ENCODE measurements at regions not wholly inside any gene's neighbourhood (a gene's known extent, or its start where the extent isn't known, plus 50 kb on each side); places are given as distances from the start of the nearest gene placed in this dataset.

GRCh38 chr2:212922701-212923100, 228.7 kb downstream of the IKZF2 start:
- Histone ChIP-seq H3K27ac (ENCODE audit: low read depth, low read length) (no peak overlapping the region), H3K4me2 (ENCODE audit: low read length) (no peak overlapping the region)

GRCh38 chr2:212921711-212922110, 229.7 kb downstream of the IKZF2 start:
- Histone ChIP-seq H4K20me1 (ENCODE audit: insufficient read depth, low read length) (no peaks in the 10 kb centered on the region), H2AFZ (ENCODE audit: low read depth, low read length) (no peak overlapping the region), H3K9ac (ENCODE audit: low read length) (no peak overlapping the region), H3K4me1 (ENCODE audit: insufficient read depth, low read length) (no peaks in the 10 kb centered on the region), H3K27me3 (ENCODE audit: insufficient read depth, low read length) (no peaks in the 10 kb centered on the region), H3K27ac (ENCODE audit: low read depth, low read length) (no peak overlapping the region), H3K9me3 (ENCODE audit: insufficient read depth, low read depth, low read length) (no peaks in the 10 kb centered on the region), H3K36me3 (ENCODE audit: insufficient read depth, low read length) (no peaks in the 10 kb centered on the region), H3K4me2 (ENCODE audit: low read length) (no peak overlapping the region), H3K4me3 (ENCODE audit: insufficient read depth, low read depth, low read length) (no peak overlapping the region), H3K79me2 (ENCODE audit: insufficient read depth, low read length) (no peaks in the 10 kb centered on the region)
- Mint-ChIP-seq H3K9me3 (ENCODE audit: unreplicated experiment) (no peaks in the 10 kb centered on the region), H3K27me3 (ENCODE audit: low read depth, unreplicated experiment) (no peaks in the 10 kb centered on the region), H3K27ac (ENCODE audit: unreplicated experiment) (no peak overlapping the region), H3K36me3 (ENCODE audit: low read depth, unreplicated experiment) (no peaks in the 10 kb centered on the region), H3K4me1 (ENCODE audit: low read depth, unreplicated experiment) (no peaks in the 10 kb centered on the region), H3K4me3 (ENCODE audit: unreplicated experiment) (no peak overlapping the region)
- TF ChIP-seq EZH2 (IDR thresholded peaks at IDR 0.05; ENCODE audit: insufficient read depth, low read length): no peak
- TF ChIP-seq CTCF (IDR thresholded peaks at IDR 0.05; ENCODE audit: insufficient read depth, low read depth, low read length): no peak
- no peak for DNase-seq (ENCODE audit: low read depth)
- FAIRE-seq: no peak

More at GRCh38 chr2:212922701-212923100, 228.7 kb downstream of the IKZF2 start:
- Histone ChIP-seq H4K20me1 (ENCODE audit: insufficient read depth, low read length) (no peaks in the 10 kb centered on the region), H3K9ac (ENCODE audit: low read length) (no peak overlapping the region), H3K9me3 (ENCODE audit: insufficient read depth, low read depth, low read length) (no peaks in the 10 kb centered on the region), H3K36me3 (ENCODE audit: insufficient read depth, low read length) (no peaks in the 10 kb centered on the region), H3K27me3 (ENCODE audit: insufficient read depth, low read length) (no peaks in the 10 kb centered on the region), H2AFZ (ENCODE audit: low read depth, low read length) (no peak overlapping the region), H3K4me3 (ENCODE audit: insufficient read depth, low read depth, low read length) (no peak overlapping the region), H3K4me1 (ENCODE audit: insufficient read depth, low read length) (no peaks in the 10 kb centered on the region), H3K79me2 (ENCODE audit: insufficient read depth, low read length) (no peaks in the 10 kb centered on the region)
- DNase-seq (ENCODE audit: low read depth) (no peak), FAIRE-seq (no peak)
- no peak overlapping the region for H3K4me3 Mint-ChIP-seq (ENCODE audit: unreplicated experiment)
- H3K4me1 Mint-ChIP-seq (ENCODE audit: low read depth, unreplicated experiment): no peaks in the 10 kb centered on the region
- no peaks in the 10 kb centered on the region for H3K27me3 Mint-ChIP-seq (ENCODE audit: low read depth, unreplicated experiment)
- no peaks in the 10 kb centered on the region for H3K9me3 Mint-ChIP-seq (ENCODE audit: unreplicated experiment)
- TF ChIP-seq EZH2 (IDR thresholded peaks at IDR 0.05; ENCODE audit: insufficient read depth, low read length) (no peak), CTCF (IDR thresholded peaks at IDR 0.05; ENCODE audit: insufficient read depth, low read depth, low read length) (no peak)
- H3K36me3 Mint-ChIP-seq (ENCODE audit: low read depth, unreplicated experiment): no peaks in the 10 kb centered on the region
- no peak overlapping the region for H3K27ac Mint-ChIP-seq (ENCODE audit: unreplicated experiment)

- no peak overlapping the region for H3K27ac ChIP-seq (ENCODE audit: low read depth, low read length)
- H3K4me1 ChIP-seq (ENCODE audit: insufficient read depth, low read length): no peaks in the 10 kb centered on the region
- H2AFZ ChIP-seq (ENCODE audit: low read depth, low read length): no peak overlapping the region
- FAIRE-seq (no peak), DNase-seq (ENCODE audit: low read depth) (no peak)
- Mint-ChIP-seq H3K36me3 (ENCODE audit: low read depth, unreplicated experiment) (no peaks in the 10 kb centered on the region), H3K4me3 (ENCODE audit: unreplicated experiment) (no peak overlapping the region), H3K27me3 (ENCODE audit: low read depth, unreplicated experiment) (no peaks in the 10 kb centered on the region), H3K4me1 (ENCODE audit: low read depth, unreplicated experiment) (no peaks in the 10 kb centered on the region), H3K27ac (ENCODE audit: unreplicated experiment) (no peak overlapping the region), H3K9me3 (ENCODE audit: unreplicated experiment) (no peaks in the 10 kb centered on the region)
- H3K9ac ChIP-seq (ENCODE audit: low read length): no peak overlapping the region
- no peaks in the 10 kb centered on the region for H3K9me3 ChIP-seq (ENCODE audit: insufficient read depth, low read depth, low read length)
- H3K27me3 ChIP-seq (ENCODE audit: insufficient read depth, low read length): no peaks in the 10 kb centered on the region
- no peaks in the 10 kb centered on the region for H3K79me2 ChIP-seq (ENCODE audit: insufficient read depth, low read length)
- no peaks in the 10 kb centered on the region for H3K36me3 ChIP-seq (ENCODE audit: insufficient read depth, low read length)
- H3K4me3 ChIP-seq (ENCODE audit: insufficient read depth, low read depth, low read length): no peak overlapping the region
- no peak overlapping the region for H3K4me2 ChIP-seq (ENCODE audit: low read length)
- H4K20me1 ChIP-seq (ENCODE audit: insufficient read depth, low read length): no peaks in the 10 kb centered on the region
- TF ChIP-seq EZH2 (IDR thresholded peaks at IDR 0.05; ENCODE audit: insufficient read depth, low read length): no peak
- TF ChIP-seq CTCF (IDR thresholded peaks at IDR 0.05; ENCODE audit: insufficient read depth, low read depth, low read length): no peak
These were observed 230.4 kb downstream of the IKZF2 start for GRCh38 chr2:212921061-212921460.
